ENCODE measurements at regions not wholly inside any gene's neighbourhood (a gene's known extent, or its start where the extent isn't known, plus 50 kb on each side); places are given as distances from the start of the nearest gene placed in this dataset.

DNA sequence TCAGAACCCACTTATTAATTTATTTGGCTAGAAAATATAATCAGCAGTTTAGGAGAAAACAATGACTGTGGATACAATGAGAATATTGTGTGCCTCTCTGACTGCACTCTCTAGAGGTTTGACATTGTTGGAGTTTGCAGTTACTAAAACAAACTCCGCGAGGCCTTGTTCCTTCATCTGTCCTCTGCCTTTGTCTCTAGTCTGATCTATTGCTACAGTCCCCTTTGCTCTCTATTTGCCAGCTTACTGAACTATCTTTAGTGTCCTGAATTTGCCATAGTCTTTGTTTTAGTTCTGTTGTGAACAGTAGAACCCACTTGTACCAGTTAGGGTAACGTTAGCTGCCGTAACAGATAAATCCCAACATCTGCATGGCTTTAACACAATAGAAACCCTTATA is 81.4 kb upstream of the RPS6KA3 start:
- TF ChIP-seq, protein P1, sequence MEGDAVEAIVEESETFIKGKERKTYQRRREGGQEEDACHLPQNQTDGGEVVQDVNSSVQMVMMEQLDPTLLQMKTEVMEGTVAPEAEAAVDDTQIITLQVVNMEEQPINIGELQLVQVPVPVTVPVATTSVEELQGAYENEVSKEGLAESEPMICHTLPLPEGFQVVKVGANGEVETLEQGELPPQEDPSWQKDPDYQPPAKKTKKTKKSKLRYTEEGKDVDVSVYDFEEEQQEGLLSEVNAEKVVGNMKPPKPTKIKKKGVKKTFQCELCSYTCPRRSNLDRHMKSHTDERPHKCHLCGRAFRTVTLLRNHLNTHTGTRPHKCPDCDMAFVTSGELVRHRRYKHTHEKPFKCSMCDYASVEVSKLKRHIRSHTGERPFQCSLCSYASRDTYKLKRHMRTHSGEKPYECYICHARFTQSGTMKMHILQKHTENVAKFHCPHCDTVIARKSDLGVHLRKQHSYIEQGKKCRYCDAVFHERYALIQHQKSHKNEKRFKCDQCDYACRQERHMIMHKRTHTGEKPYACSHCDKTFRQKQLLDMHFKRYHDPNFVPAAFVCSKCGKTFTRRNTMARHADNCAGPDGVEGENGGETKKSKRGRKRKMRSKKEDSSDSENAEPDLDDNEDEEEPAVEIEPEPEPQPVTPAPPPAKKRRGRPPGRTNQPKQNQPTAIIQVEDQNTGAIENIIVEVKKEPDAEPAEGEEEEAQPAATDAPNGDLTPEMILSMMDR (IDR thresholded peaks at IDR 0.05), result no peak
- no peak for TF ChIP-seq POLR2AphosphoS5 (IDR thresholded peaks at IDR 0.05)

All from sigmoid colon (tissue), 4 donors.